Naive thymus-derived CD4-positive, alpha-beta T cell (primary cell): ENCODE measurements at regions not wholly inside any gene's neighbourhood (a gene's known extent, or its start where the extent isn't known, plus 50 kb on each side); places are given as distances from the start of the nearest gene placed in this dataset.

Experiments
- ATAC-seq: fragments of 150-1000 bp; cut with Tn5 transposase; 2 replicates; pipeline ENCODE4 v1.10.0; 2021; ENCODE audit warnings: mild to moderate bottlenecking, moderate library complexity
- CTCF ChIA-PET: fragments of 350-600 bp; sonication (Branson Sonifier 250); formaldehyde crosslinking; loops from one replicate; lab custom pipeline; 2021; ENCODE audit warnings: antibody characterized with exemption; lab: Charles Lee
- POLR2A ChIA-PET: fragments of 350-600 bp; sonication (Branson Sonifier 250); formaldehyde crosslinking; loops from one replicate; lab custom pipeline; 2021; ENCODE audit warnings: antibody characterized with exemption, inconsistent platforms; lab: Charles Lee
- DNase-seq, 9 donors: peaks; one replicate each; pipeline versions ENCODE4 v3.0.0 to v3.0.0-alpha.2; 2020 to 2022; ENCODE audit warnings: mixed read lengths in 1 of 9
- H3K27ac ChIP-seq: one replicate; pipeline ENCODE4 v1.7.0; 2013; ENCODE audit warnings: mild to moderate bottlenecking, low read depth, low read length, moderate library complexity
- H3K27me3 ChIP-seq, 2 donors: one replicate each; pipeline ENCODE4 v1.7.0; 2013; ENCODE audit warnings: low read length in 2 of 2, mild to moderate bottlenecking in 2 of 2, moderate library complexity in 2 of 2; ENCODE audit not compliant: control insufficient read depth in 2 of 2, insufficient read depth in 2 of 2
- H3K36me3 ChIP-seq, 3 experiments: 1 replicate in 2 of 3; 2 replicates in 1 of 3; pipeline ENCODE4 v1.7.0; 2013; ENCODE audit warnings: low read length in 3 of 3, mild to moderate bottlenecking in 3 of 3, moderate library complexity in 1 of 3; ENCODE audit not compliant: insufficient read depth in 3 of 3, control insufficient read depth in 2 of 3
- H3K4me1 ChIP-seq, 2 donors: one replicate each; pipeline ENCODE4 v1.7.0; 2013; ENCODE audit warnings: low read length in 2 of 2, mild to moderate bottlenecking in 2 of 2, moderate library complexity in 1 of 2; ENCODE audit not compliant: control insufficient read depth in 2 of 2, insufficient read depth in 2 of 2
- H3K4me3 ChIP-seq: 2 replicates; pipeline ENCODE4 v1.7.0; 2013; ENCODE audit warnings: mild to moderate bottlenecking, low read length
- H3K9me3 ChIP-seq, 3 experiments: 1 replicate in 2 of 3; 2 replicates in 1 of 3; pipeline ENCODE4 v1.7.0; 2013; ENCODE audit warnings: low read length in 3 of 3; ENCODE audit not compliant: control insufficient read depth in 2 of 3
- H3K27ac Mint-ChIP-seq, 9 donors: one replicate each; pipeline ENCODE4 v1.8.0; 2020 to 2022; ENCODE audit warnings: mixed read lengths in 9 of 9, mild to moderate bottlenecking in 8 of 9, moderate library complexity in 5 of 9, inconsistent platforms in 2 of 9
- H3K27me3 Mint-ChIP-seq, 5 donors: one replicate each; pipeline ENCODE4 v1.8.0; 2021 to 2022; ENCODE audit warnings: mixed read lengths in 5 of 5, mild to moderate bottlenecking in 1 of 5
- H3K36me3 Mint-ChIP-seq, 5 donors: one replicate each; pipeline ENCODE4 v1.8.0; 2020 to 2022; ENCODE audit warnings: mixed read lengths in 5 of 5, mild to moderate bottlenecking in 3 of 5, inconsistent platforms in 1 of 5
- H3K4me1 Mint-ChIP-seq, 7 donors: one replicate each; pipeline ENCODE4 v1.8.0; 2020 to 2022; ENCODE audit warnings: mixed read lengths in 7 of 7, mild to moderate bottlenecking in 3 of 7, inconsistent platforms in 1 of 7
- H3K4me3 Mint-ChIP-seq, 10 donors: one replicate each; pipeline ENCODE4 v1.8.0; 2020 to 2022; ENCODE audit warnings: mild to moderate bottlenecking in 10 of 10, mixed read lengths in 10 of 10, moderate library complexity in 6 of 10, inconsistent platforms in 2 of 10
- H3K9me3 Mint-ChIP-seq, 11 donors: one replicate each; pipeline ENCODE4 v1.8.0; 2020 to 2022; ENCODE audit warnings: mixed read lengths in 11 of 11, mild to moderate bottlenecking in 4 of 11, inconsistent platforms in 1 of 11, moderate library complexity in 1 of 11
- intact Hi-C, 2 donors: fragments of 100-400 bp; cut with micrococcal nuclease; formaldehyde crosslinking; loops; one replicate each; pipeline ENCODE4 v1.15.1; 2023

GRCh38 chr9:74366111-74366510 is 131.0 kb upstream of the RORB start:
- H3K4me1 ChIP-seq, result no peaks in the 10 kb centered on the region
- ATAC-seq (no peak), DNase-seq (no peak)
- H3K36me3 ChIP-seq, result no peaks in the 10 kb centered on the region
- H3K9me3 Mint-ChIP-seq, result peaks cover 0 to 15% (median 2%) of the 10 kb centered on the region in 11 donors
- H3K4me1 Mint-ChIP-seq, result no peaks in the 10 kb centered on the region
- intact Hi-C loops, result no loop called here
- ChIA-PET CTCF (no interaction called here), POLR2A (no interaction called here)
- no peak overlapping the region for H3K27ac Mint-ChIP-seq
- no peak overlapping the region for H3K4me3 ChIP-seq
- no peaks in the 10 kb centered on the region for H3K9me3 ChIP-seq
- H3K4me3 Mint-ChIP-seq, result no peak overlapping the region
- H3K27ac ChIP-seq, result no peak overlapping the region
- no peaks in the 10 kb centered on the region for H3K27me3 Mint-ChIP-seq
- no peaks in the 10 kb centered on the region for H3K36me3 Mint-ChIP-seq
- no peaks in the 10 kb centered on the region for H3K27me3 ChIP-seq

DNA sequence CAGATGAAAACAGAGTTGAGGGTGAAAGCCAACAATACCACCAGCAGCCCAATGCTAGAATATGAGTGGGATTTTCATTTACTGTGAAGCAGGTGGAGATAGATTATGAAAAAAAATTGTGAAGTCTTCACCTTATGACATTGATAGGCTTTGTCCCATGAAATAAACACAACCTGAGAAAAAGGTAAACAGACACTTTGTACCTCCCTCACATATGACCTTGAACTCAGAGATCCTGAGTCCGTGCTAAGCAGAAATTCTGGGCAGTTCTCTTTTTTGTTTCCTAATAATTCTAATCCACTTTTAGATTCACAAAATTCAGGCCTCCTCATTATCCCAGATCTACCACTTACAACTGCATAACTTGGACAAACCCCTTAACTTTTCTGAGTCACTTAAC is 127.3 kb upstream of the RORB start:
- POLR2A ChIA-PET, result interaction anchor here (0.6 kb wide), 1 partner anchor 25 kb away, joined by 3 read pairs; no protein-coding TSS in a partner anchor
- ATAC-seq (no peak), DNase-seq (no peak)
- Mint-ChIP-seq H3K27ac (no peak overlapping the region), H3K4me1 (no peaks in the 10 kb centered on the region), H3K9me3 (peaks cover 0 to 15% (median 0%) of the 10 kb centered on the region in 11 donors), H3K27me3 (no peaks in the 10 kb centered on the region), H3K36me3 (no peaks in the 10 kb centered on the region), H3K4me3 (no peak overlapping the region)
- Histone ChIP-seq H3K9me3 (no peaks in the 10 kb centered on the region), H3K36me3 (no peaks in the 10 kb centered on the region), H3K27ac (no peak overlapping the region), H3K4me3 (no peak overlapping the region), H3K4me1 (no peaks in the 10 kb centered on the region), H3K27me3 (no peaks in the 10 kb centered on the region)
- CTCF ChIA-PET, result no interaction called here
- intact Hi-C loops, result loop anchor here in 1 of 2 donors (10.0 kb wide), 1 partner anchor 245 kb away; no protein-coding TSS in a partner anchor

GRCh38 chr9:74373348-74373747 is 123.8 kb upstream of the RORB start:
- Mint-ChIP-seq H3K4me3 (no peak overlapping the region), H3K4me1 (no peaks in the 10 kb centered on the region), H3K9me3 (peaks cover 0 to 7% (median 0%) of the 10 kb centered on the region in 11 donors), H3K36me3 (no peaks in the 10 kb centered on the region), H3K27ac (no peak overlapping the region), H3K27me3 (no peaks in the 10 kb centered on the region)
- H3K27ac ChIP-seq, result no peak overlapping the region
- H3K9me3 ChIP-seq, result no peaks in the 10 kb centered on the region
- CTCF ChIA-PET, result no interaction called here
- intact Hi-C loops, result loop anchor here in 1 of 2 donors (10.0 kb wide), 1 partner anchor 249 kb away; no protein-coding TSS in a partner anchor
- no peak for DNase-seq
- no peak overlapping the region for H3K4me3 ChIP-seq
- POLR2A ChIA-PET, result no interaction called here
- no peak for ATAC-seq
- H3K27me3 ChIP-seq, result no peaks in the 10 kb centered on the region
- no peaks in the 10 kb centered on the region for H3K4me1 ChIP-seq
- H3K36me3 ChIP-seq, result no peaks in the 10 kb centered on the region

DNA sequence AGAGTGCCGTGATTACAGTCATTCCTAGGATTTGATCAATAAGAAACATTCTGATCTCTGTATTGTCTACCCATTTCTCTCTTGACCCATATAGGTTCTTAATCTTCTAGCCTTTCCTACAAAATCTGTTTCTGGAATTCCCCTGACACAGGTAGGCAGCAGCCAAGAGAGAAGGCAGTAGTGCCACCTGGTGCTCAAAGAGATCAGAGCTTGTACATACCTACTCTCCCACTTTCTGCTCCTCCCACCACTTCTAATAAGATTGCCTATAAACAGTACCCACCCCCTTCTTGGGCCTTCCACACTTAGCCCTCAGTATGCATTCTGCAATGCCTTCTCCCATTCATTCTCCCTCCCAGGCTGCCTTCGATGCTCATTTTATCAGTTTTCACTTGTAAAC is 117.4 kb upstream of the RORB start:
- Histone ChIP-seq H3K36me3 (no peaks in the 10 kb centered on the region), H3K4me1 (no peaks in the 10 kb centered on the region), H3K27me3 (no peaks in the 10 kb centered on the region), H3K27ac (no peak overlapping the region), H3K9me3 (no peaks in the 10 kb centered on the region), H3K4me3 (no peak overlapping the region)
- ChIA-PET CTCF (no interaction called here), POLR2A (no interaction called here)
- Mint-ChIP-seq H3K27me3 (no peaks in the 10 kb centered on the region), H3K27ac (peak overlapping the region in 1 of 9 donors; percentile 81), H3K36me3 (no peaks in the 10 kb centered on the region), H3K4me3 (no peak overlapping the region), H3K4me1 (peaks cover 0 to 9% (median 0%) of the 10 kb centered on the region in 7 donors), H3K9me3 (peaks cover 0 to 2% (median 0%) of the 10 kb centered on the region in 11 donors)
- DNase-seq (no peak), ATAC-seq (no peak)
- intact Hi-C loops, result loop anchor here in 1 of 2 donors (1.0 to 10.0 kb wide), 3 partner anchors 70 to 695 kb away; no protein-coding TSS in a partner anchor

- H3K27me3 ChIP-seq, result no peaks in the 10 kb centered on the region
- intact Hi-C loops, result no loop called here
- H3K4me1 Mint-ChIP-seq, result no peaks in the 10 kb centered on the region
- H3K4me3 Mint-ChIP-seq, result no peak overlapping the region
- ChIA-PET POLR2A (no interaction called here), CTCF (no interaction called here)
- H3K27me3 Mint-ChIP-seq, result no peaks in the 10 kb centered on the region
- no peaks in the 10 kb centered on the region for H3K36me3 Mint-ChIP-seq
- ATAC-seq, result no peak
- H3K36me3 ChIP-seq, result no peaks in the 10 kb centered on the region
- no peak overlapping the region for H3K4me3 ChIP-seq
- no peak overlapping the region for H3K27ac Mint-ChIP-seq
- no peaks in the 10 kb centered on the region for H3K9me3 ChIP-seq
- H3K4me1 ChIP-seq, result no peaks in the 10 kb centered on the region
- H3K9me3 Mint-ChIP-seq, result peaks cover 0 to 8% (median 1%) of the 10 kb centered on the region in 11 donors
- H3K27ac ChIP-seq, result no peak overlapping the region
- no peak for DNase-seq
These were observed 105.3 kb upstream of the RORB start for GRCh38 chr9:74391816-74392215.

- Histone ChIP-seq H3K27me3 (no peaks in the 10 kb centered on the region), H3K27ac (no peak overlapping the region), H3K36me3 (no peaks in the 10 kb centered on the region), H3K4me1 (no peaks in the 10 kb centered on the region), H3K4me3 (no peak overlapping the region), H3K9me3 (peaks cover 0 to 7% (median 0%) of the 10 kb centered on the region in 3 experiments)
- ATAC-seq, result no peak
- peaks cover 3 to 48% (median 17%) of the 10 kb centered on the region in 11 donors for H3K9me3 Mint-ChIP-seq
- ChIA-PET POLR2A (no interaction called here), CTCF (no interaction called here)
- H3K27me3 Mint-ChIP-seq, result no peaks in the 10 kb centered on the region
- peaks cover 0 to 8% (median 0%) of the 10 kb centered on the region in 5 donors for H3K36me3 Mint-ChIP-seq
- H3K4me3 Mint-ChIP-seq, result no peak overlapping the region
- DNase-seq, result no peak
- no peaks in the 10 kb centered on the region for H3K4me1 Mint-ChIP-seq
- intact Hi-C loops, result no loop called here
- no peak overlapping the region for H3K27ac Mint-ChIP-seq
These were observed 93.6 kb upstream of the RORB start for GRCh38 chr9:74403581-74403980.

GRCh38 chr9:74404620-74405019 is 92.5 kb upstream of the RORB start:
- POLR2A ChIA-PET, result no interaction called here
- no peak for DNase-seq
- ATAC-seq, result no peak
- Histone ChIP-seq H3K4me3 (no peak overlapping the region), H3K36me3 (no peaks in the 10 kb centered on the region), H3K4me1 (no peaks in the 10 kb centered on the region), H3K27ac (no peak overlapping the region), H3K9me3 (peaks cover 0 to 7% (median 0%) of the 10 kb centered on the region in 3 experiments), H3K27me3 (no peaks in the 10 kb centered on the region)
- Mint-ChIP-seq H3K9me3 (peaks cover 3 to 44% (median 18%) of the 10 kb centered on the region in 11 donors), H3K36me3 (peaks cover 0 to 8% (median 0%) of the 10 kb centered on the region in 5 donors), H3K4me1 (no peaks in the 10 kb centered on the region), H3K4me3 (no peak overlapping the region), H3K27me3 (peaks cover 0 to 3% (median 0%) of the 10 kb centered on the region in 5 donors), H3K27ac (no peak overlapping the region)
- intact Hi-C loops, result no loop called here
- CTCF ChIA-PET, result no interaction called here
